Loucy (cell line): ENCODE measurements at regions not wholly inside any gene's neighbourhood (a gene's known extent, or its start where the extent isn't known, plus 50 kb on each side); places are given as distances from the start of the nearest gene placed in this dataset.

Experiments used
- CTCF ChIP-seq: fragments of 200-600 bp; sonication (generic); conservative IDR thresholded peaks from 2 replicates; pipeline ENCODE4 v1.5.1; 2014; ENCODE audit warnings: mild to moderate bottlenecking, antibody characterized with exemption, low read length
- EZH2phosphoT487 ChIP-seq: fragments of 200-600 bp; IDR thresholded peaks from 2 replicates; pipeline ENCODE4 v1.6.1; 2018; ENCODE audit warnings: antibody characterized with exemption, mild to moderate bottlenecking, moderate library complexity, borderline replicate concordance

- no peak for TF ChIP-seq CTCF
- TF ChIP-seq EZH2phosphoT487 = no peak
Measured at GRCh38 chr5:64018966-64019365, 56.7 kb upstream of the HTR1A start.
